ENCODE measurements at regions not wholly inside any gene's neighbourhood (a gene's known extent, or its start where the extent isn't known, plus 50 kb on each side); places are given as distances from the start of the nearest gene placed in this dataset.

- DNase-seq (no peak), ATAC-seq (ENCODE audit: poor library complexity) (no peak)
- intact Hi-C loops (cut with DNase I): no loop called here
Measured at GRCh38 chr2:62381656-62382055, 124.3 kb downstream of the TMEM17 start.

DNA sequence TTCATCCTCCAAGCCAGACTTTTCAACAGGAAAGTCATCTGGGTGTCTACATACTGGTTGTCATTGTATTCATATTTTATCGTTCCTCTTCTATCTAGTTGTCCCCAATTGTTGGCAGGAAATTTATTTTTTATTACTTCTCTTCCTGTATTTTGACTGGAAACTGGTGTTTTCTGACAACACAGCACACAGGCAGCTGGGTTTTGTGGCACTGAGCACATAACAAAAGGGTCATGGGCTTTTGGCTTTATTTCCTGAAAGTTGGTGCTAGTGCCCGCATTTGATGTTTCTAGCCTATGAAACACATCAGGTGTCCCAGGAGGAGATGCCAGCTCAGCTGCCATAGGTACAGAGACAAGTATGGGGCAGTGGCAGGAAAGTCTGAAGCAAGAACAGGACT lies 126.4 kb downstream of the TMEM17 start:
- intact Hi-C loops (cut with DNase I): no loop called here
- DNase-seq (no peak), ATAC-seq (ENCODE audit: poor library complexity) (no peak)

DNA sequence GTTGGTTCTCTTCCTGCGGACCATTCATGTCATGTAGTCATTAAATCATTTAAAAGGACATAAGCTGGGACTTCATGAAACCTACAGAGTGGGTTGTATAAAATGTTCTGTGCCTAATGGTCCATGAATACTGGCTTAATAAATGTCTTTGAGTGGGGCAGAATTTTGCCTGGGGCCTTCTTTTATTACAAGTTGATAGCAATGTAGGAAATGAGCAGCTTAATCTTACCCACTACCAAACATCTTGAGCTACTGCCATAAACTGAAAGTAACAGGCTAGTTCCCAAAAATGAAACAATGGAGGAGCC lies 130.9 kb downstream of the TMEM17 start:
- intact Hi-C loops (cut with DNase I): no loop called here
- no peak for DNase-seq
- no peak for ATAC-seq (ENCODE audit: poor library complexity)

GRCh38 chr2:62374301-62375112 lies 131.5 kb downstream of the TMEM17 start:
- no peak for DNase-seq
- no peak for ATAC-seq (ENCODE audit: poor library complexity)
- intact Hi-C loops (cut with DNase I): no loop called here

GRCh38 chr2:62372824-62373223 lies 133.2 kb downstream of the TMEM17 start:
- no peak for DNase-seq
- no peak for ATAC-seq (ENCODE audit: poor library complexity)
- intact Hi-C loops (cut with DNase I): no loop called here

DNA sequence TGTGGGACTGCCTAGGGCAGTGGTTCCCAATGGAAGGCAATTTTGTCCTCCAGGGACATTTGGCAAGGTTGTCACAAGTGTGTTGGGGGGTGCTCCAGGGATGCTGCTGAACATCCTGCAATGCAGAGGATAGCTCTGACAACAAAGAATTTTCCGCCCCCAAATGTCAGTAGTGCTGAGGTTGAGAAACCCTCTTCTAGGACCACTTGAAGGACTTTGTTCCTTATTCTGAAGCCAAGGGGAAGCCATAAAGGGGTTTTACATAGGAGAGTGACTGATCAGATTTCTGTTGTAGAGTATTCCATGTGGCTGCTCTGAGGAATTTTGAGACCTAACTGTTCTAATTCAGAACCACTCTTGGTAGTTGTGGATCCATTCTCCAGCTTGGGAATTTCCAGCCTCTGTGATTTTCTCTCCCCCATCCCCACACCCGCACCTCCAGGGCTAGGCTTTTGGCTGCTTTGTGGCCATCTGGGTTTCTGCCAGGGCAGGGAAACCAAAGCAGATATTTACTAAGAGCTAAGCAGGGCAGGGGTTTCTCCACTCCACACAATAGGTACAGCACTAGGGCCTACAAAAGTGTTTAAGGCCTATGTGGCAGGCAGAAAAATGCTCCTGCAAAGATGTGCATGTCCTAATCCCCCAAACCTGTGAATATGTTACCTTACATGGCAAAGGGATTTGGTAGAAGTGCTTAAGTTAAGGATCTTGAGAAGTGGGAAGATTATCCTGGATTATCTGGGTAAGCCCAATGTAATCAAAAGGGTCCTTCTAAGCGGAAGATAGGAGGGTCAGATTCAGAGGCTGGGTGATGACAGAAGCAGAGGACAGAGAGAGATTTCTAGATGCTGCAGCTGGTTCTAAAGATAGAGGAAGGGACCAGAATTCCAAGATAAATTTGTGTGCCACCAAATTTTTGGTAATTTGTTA lies 135.4 kb downstream of the TMEM17 start:
- DNase-seq: no peak
- intact Hi-C loops (cut with DNase I): no loop called here
- no peak for ATAC-seq (ENCODE audit: poor library complexity)

- intact Hi-C loops (cut with DNase I): no loop called here
- ATAC-seq (ENCODE audit: poor library complexity) (no peak), DNase-seq (no peak)
Measured at GRCh38 chr2:62369541-62370202, 136.3 kb downstream of the TMEM17 start.

DNA sequence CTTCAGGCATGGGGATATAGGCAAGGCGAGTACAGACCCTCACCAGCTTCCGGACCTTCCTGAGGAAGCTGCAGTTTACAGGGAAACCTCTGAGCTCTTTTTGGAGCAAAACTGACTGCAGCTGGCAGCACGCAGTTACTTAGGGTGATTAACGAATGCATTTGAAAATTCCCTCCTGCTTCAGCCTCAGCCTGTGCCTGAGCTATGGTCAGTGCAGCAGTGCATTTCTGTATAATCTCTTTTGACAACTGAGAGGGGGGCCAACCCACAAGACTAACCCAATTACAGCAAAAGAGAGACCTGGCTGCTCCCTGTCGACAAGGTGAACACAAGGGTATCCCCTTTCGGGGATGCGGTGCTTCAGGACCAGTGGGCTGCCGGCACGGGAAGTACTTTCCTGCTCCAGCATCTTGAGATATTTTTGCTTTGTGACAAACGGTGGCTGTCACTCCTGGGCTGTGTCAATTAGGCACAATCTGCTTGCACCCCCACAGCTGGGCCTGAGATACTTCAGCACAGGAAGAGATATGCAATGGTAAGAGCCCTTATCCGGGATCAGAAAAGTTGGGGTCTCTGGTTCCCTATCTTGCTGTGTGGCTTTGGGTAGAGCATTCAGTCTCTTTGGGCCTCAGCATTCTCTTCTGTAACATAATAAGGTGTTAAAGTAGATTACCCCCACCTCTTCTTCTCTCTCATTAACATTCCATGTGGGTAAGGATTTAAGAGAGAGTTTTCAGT lies 141.0 kb downstream of the TMEM17 start:
- no peak for DNase-seq
- intact Hi-C loops (cut with DNase I): no loop called here
- no peak for ATAC-seq (ENCODE audit: poor library complexity)

DNA sequence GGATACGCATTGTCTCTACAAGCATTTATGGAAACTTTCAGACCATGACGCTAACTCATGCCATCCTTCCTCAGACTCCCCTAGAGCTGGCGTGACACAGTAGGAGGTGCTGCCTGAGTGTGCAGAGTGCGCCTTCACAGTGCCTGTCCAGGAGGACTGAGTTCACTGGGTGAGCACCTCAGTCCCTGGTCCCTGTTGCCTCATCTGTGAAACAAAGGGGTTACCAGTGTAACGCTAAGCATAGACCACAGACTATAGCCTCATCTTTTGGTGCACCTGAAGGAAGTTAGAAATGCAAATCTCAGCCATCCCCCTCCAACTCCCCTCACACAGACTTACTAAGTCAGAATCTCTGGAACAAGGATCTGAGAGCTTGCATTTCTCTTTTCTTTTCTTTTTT lies 142.8 kb downstream of the TMEM17 start:
- no peak for ATAC-seq (ENCODE audit: poor library complexity)

DNA sequence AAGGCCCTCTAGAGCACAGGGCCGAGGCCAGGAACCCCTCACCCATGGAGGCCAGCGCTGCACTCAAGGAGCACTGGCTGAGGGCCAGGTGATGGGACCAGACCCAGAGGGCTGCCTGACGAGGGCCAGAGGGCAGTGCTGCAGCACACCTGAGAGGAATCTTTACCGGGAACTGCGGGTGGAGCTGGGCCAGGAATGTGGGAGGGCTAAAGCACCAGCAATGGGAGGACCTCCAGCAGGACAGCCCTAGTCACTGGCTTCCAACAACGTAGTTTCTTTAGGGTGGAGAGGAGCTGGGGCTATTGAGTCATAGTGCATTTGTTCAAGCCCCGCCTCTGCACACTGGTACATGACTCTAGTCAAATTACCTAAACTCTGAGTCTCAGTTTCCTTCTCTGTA lies 143.4 kb downstream of the TMEM17 start:
- intact Hi-C loops (cut with DNase I): no loop called here
- ATAC-seq (ENCODE audit: poor library complexity): no peak
- no peak for DNase-seq

More for the DNA sequence above, 142.8 kb downstream of the TMEM17 start:
- DNase-seq: no peak
- intact Hi-C loops (cut with DNase I): no loop called here

DNA sequence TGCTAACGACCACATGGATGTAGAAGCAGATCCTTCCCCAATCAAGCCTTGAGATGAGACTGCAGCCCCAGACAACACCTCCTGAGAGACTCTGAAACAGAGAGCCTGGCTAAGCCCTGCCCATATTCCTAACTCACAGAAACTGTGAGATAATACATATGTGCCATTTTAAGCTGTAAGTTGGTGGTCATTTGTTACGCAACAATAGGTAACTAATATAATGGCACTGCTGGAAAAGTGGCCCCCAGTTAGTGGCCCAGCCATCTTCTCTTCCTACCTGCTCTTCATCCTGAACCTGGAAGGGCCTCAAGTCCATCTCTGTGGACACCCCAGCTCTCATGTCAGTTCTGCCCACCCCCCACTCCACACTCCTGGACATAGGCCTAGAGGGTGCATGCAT lies 144.0 kb downstream of the TMEM17 start:
- ATAC-seq (ENCODE audit: poor library complexity) (no peak), DNase-seq (no peak)
- intact Hi-C loops (cut with DNase I): no loop called here

- intact Hi-C loops (cut with DNase I): no loop called here
- DNase-seq: no peak
- no peak for ATAC-seq (ENCODE audit: poor library complexity)
Measured at GRCh38 chr2:62354771-62355561, 151.0 kb downstream of the TMEM17 start.

- intact Hi-C loops (cut with DNase I): no loop called here
- no peak for DNase-seq
- ATAC-seq (ENCODE audit: poor library complexity): no peak
Measured at GRCh38 chr2:62352031-62352430, 154.0 kb downstream of the TMEM17 start.

- intact Hi-C loops (cut with DNase I): no loop called here
- ATAC-seq (ENCODE audit: poor library complexity): no peak
Measured at GRCh38 chr2:62349788-62350187, 153.9 kb downstream of the B3GNT2 start.

GRCh38 chr2:62348700-62349099 lies 152.8 kb downstream of the B3GNT2 start:
- ATAC-seq (ENCODE audit: poor library complexity) (no peak), DNase-seq (no peak)
- intact Hi-C loops (cut with DNase I): no loop called here

More at GRCh38 chr2:62349788-62350187, 153.9 kb downstream of the B3GNT2 start:
- no peak for DNase-seq

- intact Hi-C loops (cut with DNase I): no loop called here
- DNase-seq (no peak), ATAC-seq (ENCODE audit: poor library complexity) (no peak)
Measured at GRCh38 chr2:62347563-62348270, 151.8 kb downstream of the B3GNT2 start.

- intact Hi-C loops (cut with DNase I): no loop called here
- ATAC-seq (ENCODE audit: poor library complexity) (no peak), DNase-seq (no peak)
Measured at GRCh38 chr2:62344472-62344871, 148.6 kb downstream of the B3GNT2 start.
